Astrocyte (in vitro differentiated cells and primary cell): ENCODE measurements at regions not wholly inside any gene's neighbourhood (a gene's known extent, or its start where the extent isn't known, plus 50 kb on each side); places are given as distances from the start of the nearest gene placed in this dataset.

ENCODE experiments used
- CTCF ChIP-seq: IDR thresholded peaks from 2 replicates; pipeline ENCODE4 v1.5.1; 2011; ENCODE audit warnings: low read depth, mild to moderate bottlenecking, inconsistent platforms, low read length, moderate library complexity; ENCODE audit not compliant: insufficient read depth
- EZH2 ChIP-seq: IDR thresholded peaks from 2 replicates; pipeline ENCODE4 v1.6.1; 2012; ENCODE audit warnings: mild to moderate bottlenecking, low read length, inconsistent platforms; ENCODE audit not compliant: insufficient read depth

GRCh38 chr13:77459592-77459991 is 75.9 kb upstream of the SCEL start:
- TF ChIP-seq CTCF: no peak
- no peak for TF ChIP-seq EZH2
